ENCODE measurements at regions not wholly inside any gene's neighbourhood (a gene's known extent, or its start where the extent isn't known, plus 50 kb on each side); places are given as distances from the start of the nearest gene placed in this dataset.

GRCh38 chr1:232568906-232569553, 60.9 kb downstream of the SIPA1L2 start:
- H3K4me3 ChIP-seq (replicated peaks; ENCODE audit: low read depth, low read length): no peak overlapping the region
- H3K36me3 ChIP-seq (ENCODE audit: control insufficient read depth, insufficient read depth, low read length): no peaks in the 10 kb centered on the region
- H3K27me3 ChIP-seq (replicated peaks; ENCODE audit: control insufficient read depth, insufficient read depth, low read length): no peaks in the 10 kb centered on the region
- no peak for DNase-seq (ENCODE audit: extremely low read depth, insufficient read length)
- TF ChIP-seq, protein P1, sequence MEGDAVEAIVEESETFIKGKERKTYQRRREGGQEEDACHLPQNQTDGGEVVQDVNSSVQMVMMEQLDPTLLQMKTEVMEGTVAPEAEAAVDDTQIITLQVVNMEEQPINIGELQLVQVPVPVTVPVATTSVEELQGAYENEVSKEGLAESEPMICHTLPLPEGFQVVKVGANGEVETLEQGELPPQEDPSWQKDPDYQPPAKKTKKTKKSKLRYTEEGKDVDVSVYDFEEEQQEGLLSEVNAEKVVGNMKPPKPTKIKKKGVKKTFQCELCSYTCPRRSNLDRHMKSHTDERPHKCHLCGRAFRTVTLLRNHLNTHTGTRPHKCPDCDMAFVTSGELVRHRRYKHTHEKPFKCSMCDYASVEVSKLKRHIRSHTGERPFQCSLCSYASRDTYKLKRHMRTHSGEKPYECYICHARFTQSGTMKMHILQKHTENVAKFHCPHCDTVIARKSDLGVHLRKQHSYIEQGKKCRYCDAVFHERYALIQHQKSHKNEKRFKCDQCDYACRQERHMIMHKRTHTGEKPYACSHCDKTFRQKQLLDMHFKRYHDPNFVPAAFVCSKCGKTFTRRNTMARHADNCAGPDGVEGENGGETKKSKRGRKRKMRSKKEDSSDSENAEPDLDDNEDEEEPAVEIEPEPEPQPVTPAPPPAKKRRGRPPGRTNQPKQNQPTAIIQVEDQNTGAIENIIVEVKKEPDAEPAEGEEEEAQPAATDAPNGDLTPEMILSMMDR (IDR thresholded peaks at IDR 0.05; ENCODE audit: insufficient read depth, low read length, poor library complexity, severe bottlenecking): no peak

- no peaks in the 10 kb centered on the region for H3K27me3 ChIP-seq (replicated peaks; ENCODE audit: control insufficient read depth, insufficient read depth, low read length)
- TF ChIP-seq, protein P1 (IDR thresholded peaks at IDR 0.05; ENCODE audit: insufficient read depth, low read length, poor library complexity, severe bottlenecking): no peak
- DNase-seq (ENCODE audit: extremely low read depth, insufficient read length): no peak
- H3K4me3 ChIP-seq (replicated peaks; ENCODE audit: low read depth, low read length): no peak overlapping the region
- H3K36me3 ChIP-seq (ENCODE audit: control insufficient read depth, insufficient read depth, low read length): no peaks in the 10 kb centered on the region
Observed at GRCh38 chr1:232568331-232568852, 61.5 kb downstream of the SIPA1L2 start.

- H3K27me3 ChIP-seq (replicated peaks; ENCODE audit: control insufficient read depth, insufficient read depth, low read length): no peaks in the 10 kb centered on the region; the same call in 1 of the 2 replicates
- TF ChIP-seq, protein P1 (IDR thresholded peaks at IDR 0.05; ENCODE audit: insufficient read depth, low read length, poor library complexity, severe bottlenecking): no peak
- H3K4me3 ChIP-seq (replicated peaks; ENCODE audit: low read depth, low read length): no peak overlapping the region
- H3K36me3 ChIP-seq (ENCODE audit: control insufficient read depth, insufficient read depth, low read length): no peaks in the 10 kb centered on the region
- DNase-seq (ENCODE audit: extremely low read depth, insufficient read length): no peak
Observed at GRCh38 chr1:232566093-232566492, 63.8 kb downstream of the SIPA1L2 start.

DNA sequence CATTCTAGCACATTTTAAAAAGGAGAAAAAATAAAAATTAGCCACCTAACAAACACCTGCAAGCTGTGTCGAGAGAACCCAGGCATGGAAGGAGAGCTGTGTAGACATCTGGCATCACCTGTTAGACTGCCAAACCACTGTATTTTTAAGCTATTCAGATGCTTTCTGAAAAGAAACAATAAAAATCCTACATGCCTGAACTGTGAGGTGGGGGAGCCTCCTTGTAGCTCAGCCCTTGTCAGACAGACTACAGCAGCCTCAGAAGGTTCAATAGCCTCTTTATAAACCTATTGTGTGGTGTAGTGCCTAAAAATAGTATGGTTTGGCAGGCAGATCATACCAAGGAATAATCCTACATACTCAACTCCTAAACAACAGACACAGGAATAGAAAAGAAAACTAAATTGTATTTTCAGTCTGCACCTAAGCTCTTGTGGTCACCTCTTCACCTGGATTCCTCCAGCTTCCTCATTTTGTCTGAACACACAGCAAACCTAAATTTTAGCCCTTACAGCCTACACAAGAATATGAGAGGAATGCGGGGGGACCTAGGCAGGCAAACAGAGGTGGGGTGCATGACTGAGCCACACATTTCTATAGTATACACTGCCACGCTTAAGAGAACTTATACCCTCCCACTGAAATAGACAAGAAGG, 67.0 kb downstream of the SIPA1L2 start:
- Histone ChIP-seq H3K36me3 (ENCODE audit: control insufficient read depth, insufficient read depth, low read length) (no peaks in the 10 kb centered on the region), H3K27me3 (replicated peaks; ENCODE audit: control insufficient read depth, insufficient read depth, low read length) (no peaks in the 10 kb centered on the region; the same call in 1 of the 2 replicates), H3K4me3 (replicated peaks; ENCODE audit: low read depth, low read length) (no peak overlapping the region)
- DNase-seq (ENCODE audit: extremely low read depth, insufficient read length): no peak
- TF ChIP-seq, protein P1 (IDR thresholded peaks at IDR 0.05; ENCODE audit: insufficient read depth, low read length, poor library complexity, severe bottlenecking): no peak

- no peaks in the 10 kb centered on the region for H3K36me3 ChIP-seq (ENCODE audit: control insufficient read depth, insufficient read depth, low read length)
- DNase-seq (ENCODE audit: extremely low read depth, insufficient read length): no peak
- H3K4me3 ChIP-seq (replicated peaks; ENCODE audit: low read depth, low read length): no peak overlapping the region
- H3K27me3 ChIP-seq (replicated peaks; ENCODE audit: control insufficient read depth, insufficient read depth, low read length): no peaks in the 10 kb centered on the region; the same call in 1 of the 2 replicates
- TF ChIP-seq, protein P1 (IDR thresholded peaks at IDR 0.05; ENCODE audit: insufficient read depth, low read length, poor library complexity, severe bottlenecking): no peak
Observed at GRCh38 chr1:232561381-232561780, 68.6 kb downstream of the SIPA1L2 start.

Measured in GM06990 (cell line).